Erythroblast (primary cell): ENCODE measurements at regions not wholly inside any gene's neighbourhood (a gene's known extent, or its start where the extent isn't known, plus 50 kb on each side); places are given as distances from the start of the nearest gene placed in this dataset.

Source experiments
- GATA1 ChIP-seq: IDR thresholded peaks from 2 replicates; pipeline ENCODE4 v1.6.1; 2011; ENCODE audit warnings: low read depth, mild to moderate bottlenecking, control low read depth, low read length, moderate library complexity
- POLR2A ChIP-seq: IDR thresholded peaks from 2 replicates; pipeline ENCODE4 v1.6.1; 2011; ENCODE audit warnings: mild to moderate bottlenecking, low read length

DNA sequence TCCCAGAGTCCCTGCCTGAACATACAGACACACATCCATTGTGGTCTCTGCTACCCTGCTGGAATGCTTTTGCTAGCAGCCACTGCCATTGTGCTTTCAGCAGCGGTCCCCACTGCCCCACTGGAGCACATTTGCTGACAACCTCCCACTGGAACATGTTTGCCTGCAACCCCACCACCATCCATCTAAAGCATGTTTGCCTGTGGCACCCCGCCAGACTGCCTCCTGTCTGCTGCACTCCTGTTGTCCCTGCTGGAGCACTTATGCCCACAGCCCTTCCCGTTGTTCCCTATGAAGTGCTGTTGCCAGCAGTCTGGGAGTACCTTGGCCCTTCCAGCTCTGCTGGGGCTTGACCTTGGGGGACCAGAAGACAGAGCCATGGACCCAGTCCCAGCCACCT lies 136.3 kb downstream of the ARL5B start:
- TF ChIP-seq POLR2A (no peak), GATA1 (no peak)
